ENCODE measurements at regions not wholly inside any gene's neighbourhood (a gene's known extent, or its start where the extent isn't known, plus 50 kb on each side); places are given as distances from the start of the nearest gene placed in this dataset.

DNA sequence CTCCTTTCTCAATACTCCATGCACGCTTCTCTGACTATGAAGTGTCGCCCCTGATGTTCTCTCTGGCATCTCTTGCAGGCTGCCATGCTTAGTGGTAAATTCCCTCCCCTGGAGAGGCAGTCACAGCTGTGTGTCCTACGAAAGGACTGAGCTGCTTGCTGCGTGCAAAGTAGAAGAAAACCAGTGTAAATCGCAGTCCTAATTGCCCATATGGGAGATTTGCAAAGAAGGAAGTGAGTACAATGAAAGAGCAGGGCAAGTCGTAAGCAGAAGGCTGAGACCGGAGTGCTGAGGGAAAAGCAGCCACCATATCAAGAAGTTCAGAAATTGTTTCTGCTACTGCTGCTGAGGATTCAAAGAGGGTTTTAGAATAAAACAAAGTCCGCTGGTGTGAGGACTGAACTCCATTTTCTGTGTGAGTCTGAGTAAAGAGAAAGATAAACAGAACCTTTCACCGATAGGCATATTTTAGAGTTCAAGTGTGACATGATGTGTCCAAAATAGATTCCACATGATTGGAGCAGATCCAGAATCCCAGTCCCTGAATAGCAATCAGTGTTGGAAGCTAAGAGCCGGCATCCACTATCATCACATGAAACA is 507.8 kb upstream of the MPDZ start:
- TF ChIP-seq, protein P1, sequence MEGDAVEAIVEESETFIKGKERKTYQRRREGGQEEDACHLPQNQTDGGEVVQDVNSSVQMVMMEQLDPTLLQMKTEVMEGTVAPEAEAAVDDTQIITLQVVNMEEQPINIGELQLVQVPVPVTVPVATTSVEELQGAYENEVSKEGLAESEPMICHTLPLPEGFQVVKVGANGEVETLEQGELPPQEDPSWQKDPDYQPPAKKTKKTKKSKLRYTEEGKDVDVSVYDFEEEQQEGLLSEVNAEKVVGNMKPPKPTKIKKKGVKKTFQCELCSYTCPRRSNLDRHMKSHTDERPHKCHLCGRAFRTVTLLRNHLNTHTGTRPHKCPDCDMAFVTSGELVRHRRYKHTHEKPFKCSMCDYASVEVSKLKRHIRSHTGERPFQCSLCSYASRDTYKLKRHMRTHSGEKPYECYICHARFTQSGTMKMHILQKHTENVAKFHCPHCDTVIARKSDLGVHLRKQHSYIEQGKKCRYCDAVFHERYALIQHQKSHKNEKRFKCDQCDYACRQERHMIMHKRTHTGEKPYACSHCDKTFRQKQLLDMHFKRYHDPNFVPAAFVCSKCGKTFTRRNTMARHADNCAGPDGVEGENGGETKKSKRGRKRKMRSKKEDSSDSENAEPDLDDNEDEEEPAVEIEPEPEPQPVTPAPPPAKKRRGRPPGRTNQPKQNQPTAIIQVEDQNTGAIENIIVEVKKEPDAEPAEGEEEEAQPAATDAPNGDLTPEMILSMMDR (IDR thresholded peaks at IDR 0.05; ENCODE audit: low read length), result no peak
- no peak for TF ChIP-seq EZH2 (IDR thresholded peaks at IDR 0.05; ENCODE audit: borderline replicate concordance, low read length)
